SK-N-SH (cell line): ENCODE measurements at regions not wholly inside any gene's neighbourhood (a gene's known extent, or its start where the extent isn't known, plus 50 kb on each side); places are given as distances from the start of the nearest gene placed in this dataset.

Source experiments
- TCF12 ChIP-seq: IDR thresholded peaks from 2 replicates; pipeline ENCODE4 v1.4.0; 2012
- TF ChIP-seq, protein P1 (sequence below): fragments of 200-600 bp; sonication (generic); IDR thresholded peaks from 2 replicates; pipeline ENCODE4 v1.6.1; 2017; ENCODE audit warnings: antibody characterized with exemption, mild to moderate bottlenecking, moderate library complexity
- TF ChIP-seq, protein P2 (sequence below): IDR thresholded peaks from 2 replicates; pipeline ENCODE4 v1.4.0; 2012; ENCODE audit warnings: low read depth, borderline replicate concordance

DNA sequence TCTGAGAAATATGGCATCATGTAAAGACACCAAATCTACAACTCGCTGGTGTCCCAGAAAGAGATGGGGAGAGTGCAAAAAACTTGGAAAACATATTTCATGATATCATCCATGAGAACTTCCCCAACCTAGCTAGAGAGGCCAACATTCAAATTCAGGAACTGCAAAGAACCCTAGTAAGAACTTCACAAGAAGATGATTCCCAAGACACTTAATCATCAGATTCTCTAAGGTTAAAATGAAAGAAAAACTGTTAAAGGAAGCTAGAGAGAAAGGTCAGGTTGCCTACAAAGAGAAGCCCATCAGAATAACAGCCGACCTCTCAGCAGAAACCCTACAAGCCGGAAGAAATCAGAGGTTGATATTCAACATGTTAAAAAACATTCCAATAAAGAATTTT lies 95.5 kb upstream of the PRLR start:
- TF ChIP-seq, protein P1, sequence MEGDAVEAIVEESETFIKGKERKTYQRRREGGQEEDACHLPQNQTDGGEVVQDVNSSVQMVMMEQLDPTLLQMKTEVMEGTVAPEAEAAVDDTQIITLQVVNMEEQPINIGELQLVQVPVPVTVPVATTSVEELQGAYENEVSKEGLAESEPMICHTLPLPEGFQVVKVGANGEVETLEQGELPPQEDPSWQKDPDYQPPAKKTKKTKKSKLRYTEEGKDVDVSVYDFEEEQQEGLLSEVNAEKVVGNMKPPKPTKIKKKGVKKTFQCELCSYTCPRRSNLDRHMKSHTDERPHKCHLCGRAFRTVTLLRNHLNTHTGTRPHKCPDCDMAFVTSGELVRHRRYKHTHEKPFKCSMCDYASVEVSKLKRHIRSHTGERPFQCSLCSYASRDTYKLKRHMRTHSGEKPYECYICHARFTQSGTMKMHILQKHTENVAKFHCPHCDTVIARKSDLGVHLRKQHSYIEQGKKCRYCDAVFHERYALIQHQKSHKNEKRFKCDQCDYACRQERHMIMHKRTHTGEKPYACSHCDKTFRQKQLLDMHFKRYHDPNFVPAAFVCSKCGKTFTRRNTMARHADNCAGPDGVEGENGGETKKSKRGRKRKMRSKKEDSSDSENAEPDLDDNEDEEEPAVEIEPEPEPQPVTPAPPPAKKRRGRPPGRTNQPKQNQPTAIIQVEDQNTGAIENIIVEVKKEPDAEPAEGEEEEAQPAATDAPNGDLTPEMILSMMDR: no peak
- TF ChIP-seq, protein P2, sequence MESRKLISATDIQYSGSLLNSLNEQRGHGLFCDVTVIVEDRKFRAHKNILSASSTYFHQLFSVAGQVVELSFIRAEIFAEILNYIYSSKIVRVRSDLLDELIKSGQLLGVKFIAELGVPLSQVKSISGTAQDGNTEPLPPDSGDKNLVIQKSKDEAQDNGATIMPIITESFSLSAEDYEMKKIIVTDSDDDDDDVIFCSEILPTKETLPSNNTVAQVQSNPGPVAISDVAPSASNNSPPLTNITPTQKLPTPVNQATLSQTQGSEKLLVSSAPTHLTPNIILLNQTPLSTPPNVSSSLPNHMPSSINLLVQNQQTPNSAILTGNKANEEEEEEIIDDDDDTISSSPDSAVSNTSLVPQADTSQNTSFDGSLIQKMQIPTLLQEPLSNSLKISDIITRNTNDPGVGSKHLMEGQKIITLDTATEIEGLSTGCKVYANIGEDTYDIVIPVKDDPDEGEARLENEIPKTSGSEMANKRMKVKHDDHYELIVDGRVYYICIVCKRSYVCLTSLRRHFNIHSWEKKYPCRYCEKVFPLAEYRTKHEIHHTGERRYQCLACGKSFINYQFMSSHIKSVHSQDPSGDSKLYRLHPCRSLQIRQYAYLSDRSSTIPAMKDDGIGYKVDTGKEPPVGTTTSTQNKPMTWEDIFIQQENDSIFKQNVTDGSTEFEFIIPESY: no peak
- no peak for TF ChIP-seq TCF12
